Limb (tissue), 2 donors: ENCODE measurements at regions not wholly inside any gene's neighbourhood (a gene's known extent, or its start where the extent isn't known, plus 50 kb on each side); places are given as distances from the start of the nearest gene placed in this dataset.

Experiments used
- DNase-seq, 2 donors: peaks; one replicate each; pipeline ENCODE4 v3.0.0-alpha.2; 2016; ENCODE audit errors: extremely low spot score in 2 of 2

DNA sequence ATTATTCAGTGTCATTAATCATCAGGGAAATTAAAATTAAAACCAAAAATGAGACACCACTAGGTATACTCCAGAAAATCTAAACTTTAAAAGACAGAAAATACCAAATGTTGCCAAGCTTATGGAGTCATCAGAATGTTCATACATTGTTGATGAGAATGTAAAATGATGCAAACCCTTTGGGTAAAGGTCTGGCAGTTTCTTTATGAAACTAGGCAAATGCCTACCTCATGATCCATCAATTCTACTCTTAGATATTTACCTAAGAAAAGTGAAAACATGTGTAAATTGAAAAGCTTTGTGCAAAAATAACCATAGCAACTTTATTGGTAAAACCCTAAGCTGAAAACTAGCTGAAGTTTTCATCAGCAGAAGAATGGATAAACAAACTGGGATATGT is 329.5 kb upstream of the MEOX2 start:
- no peak for DNase-seq

- no peak for DNase-seq
Observed at GRCh38 chr7:16014031-16014430, 327.5 kb upstream of the MEOX2 start.

GRCh38 chr7:16007911-16008310 is 321.4 kb upstream of the MEOX2 start:
- DNase-seq: no peak

GRCh38 chr7:16004702-16005101 is 318.2 kb upstream of the MEOX2 start:
- no peak for DNase-seq

DNA sequence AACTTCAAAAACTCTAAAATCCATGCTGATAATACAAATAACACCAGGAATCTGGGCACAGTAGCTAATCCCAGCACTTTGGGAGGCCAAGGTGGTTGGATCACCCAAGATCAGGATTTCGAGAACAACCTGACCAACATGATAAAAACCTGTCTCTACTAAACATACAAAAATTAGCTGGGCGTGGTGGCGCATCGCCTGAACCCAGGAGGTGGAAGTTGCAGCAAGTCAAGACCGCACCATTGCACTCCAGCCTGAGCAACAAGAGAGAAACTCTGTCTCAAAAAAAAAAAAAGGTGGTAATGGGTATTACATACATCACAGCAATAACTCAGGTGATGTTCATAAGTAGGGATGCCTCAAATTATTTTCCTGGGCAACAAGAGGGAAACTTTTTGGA is 315.0 kb upstream of the MEOX2 start:
- DNase-seq: no peak

- DNase-seq: no peak
Observed at GRCh38 chr7:15998617-15999016, 312.1 kb upstream of the MEOX2 start.

DNA sequence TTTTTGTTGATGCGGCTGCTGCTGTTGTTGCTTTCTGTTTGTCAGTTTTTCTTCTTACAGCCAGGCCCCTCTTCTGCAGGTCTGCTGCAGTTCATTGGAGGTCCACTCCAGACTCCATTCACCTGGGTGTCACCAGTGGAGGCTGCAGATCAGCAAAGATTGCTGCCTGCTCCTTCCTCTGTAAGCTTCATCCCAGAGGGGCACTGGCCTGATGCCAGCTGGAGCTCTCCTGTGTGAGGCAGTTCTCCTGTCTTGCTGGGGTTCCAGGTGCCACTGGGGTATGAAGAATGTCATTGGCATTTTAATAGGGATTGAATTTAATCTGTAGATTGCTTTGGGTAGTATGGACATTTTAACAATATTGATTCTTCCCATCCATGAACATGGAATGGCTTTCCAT is 308.5 kb upstream of the MEOX2 start:
- no peak for DNase-seq

DNA sequence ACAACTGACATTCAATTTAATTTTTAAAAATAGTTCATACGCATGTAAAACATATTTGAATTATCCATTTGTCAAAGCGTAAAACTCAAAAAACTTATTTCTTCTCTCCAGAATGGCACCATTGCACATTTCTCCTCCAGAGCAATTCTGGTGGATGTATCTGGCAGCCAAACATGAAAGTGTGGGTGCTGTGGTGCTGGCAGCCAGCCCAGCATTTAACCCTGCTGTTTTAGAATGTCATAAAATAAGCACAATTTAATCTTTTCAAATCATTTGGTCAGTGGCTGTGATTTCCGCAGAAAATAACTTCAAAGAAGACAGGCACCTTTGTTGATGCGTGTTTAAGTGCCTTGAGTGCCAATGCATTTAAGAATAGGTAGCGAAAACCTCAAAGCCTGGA is 302.7 kb upstream of the MEOX2 start:
- DNase-seq: no peak

GRCh38 chr7:15985587-15986384 is 299.3 kb upstream of the MEOX2 start:
- DNase-seq: no peak

- DNase-seq: no peak
Observed at GRCh38 chr7:15977663-15978062, 291.2 kb upstream of the MEOX2 start.

DNA sequence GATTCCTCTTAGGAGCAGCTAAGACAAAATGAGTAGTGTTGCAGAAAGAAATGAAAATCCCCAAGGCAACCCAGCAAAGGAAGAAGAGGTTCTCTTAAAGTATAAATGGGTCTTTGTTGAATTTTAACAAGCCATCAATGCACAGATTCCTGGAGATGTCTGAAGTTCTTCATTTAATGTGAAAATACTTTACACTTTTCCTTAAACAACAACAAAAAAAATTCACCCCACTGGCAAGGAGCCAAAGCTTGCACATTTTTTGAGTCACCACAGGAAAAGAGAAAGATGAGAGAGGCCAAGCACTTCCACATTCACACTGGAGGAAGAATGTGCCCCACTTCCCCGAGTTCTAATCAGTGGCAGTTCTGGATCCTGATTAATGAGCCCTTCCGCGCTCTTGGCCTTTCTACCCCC is 286.4 kb upstream of the MEOX2 start:
- DNase-seq: no peak

DNA sequence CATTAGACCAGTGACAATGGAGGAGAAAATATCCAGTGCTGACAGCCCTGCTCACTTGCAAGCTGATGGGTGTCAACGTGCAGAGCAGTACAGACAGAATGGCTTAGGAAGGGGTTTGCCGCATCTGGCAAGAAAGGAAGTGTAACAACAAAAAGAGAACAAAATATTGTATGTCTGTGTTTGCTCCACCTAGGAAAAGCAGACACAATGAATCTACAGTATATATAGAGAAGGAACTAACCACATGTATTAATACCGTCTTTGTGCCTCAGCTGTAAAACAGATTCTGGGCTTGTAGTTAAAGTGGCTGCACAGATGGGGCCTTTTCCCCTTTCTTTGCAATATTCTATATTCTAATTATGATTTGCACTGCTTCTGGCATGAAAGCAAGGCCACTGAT is 281.1 kb upstream of the MEOX2 start:
- DNase-seq: peak in 1 of 2 donors; percentile 38

GRCh38 chr7:15967121-15967520 is 280.6 kb upstream of the MEOX2 start:
- DNase-seq: no peak

GRCh38 chr7:15963206-15963605 is 276.7 kb upstream of the MEOX2 start:
- no peak for DNase-seq

DNA sequence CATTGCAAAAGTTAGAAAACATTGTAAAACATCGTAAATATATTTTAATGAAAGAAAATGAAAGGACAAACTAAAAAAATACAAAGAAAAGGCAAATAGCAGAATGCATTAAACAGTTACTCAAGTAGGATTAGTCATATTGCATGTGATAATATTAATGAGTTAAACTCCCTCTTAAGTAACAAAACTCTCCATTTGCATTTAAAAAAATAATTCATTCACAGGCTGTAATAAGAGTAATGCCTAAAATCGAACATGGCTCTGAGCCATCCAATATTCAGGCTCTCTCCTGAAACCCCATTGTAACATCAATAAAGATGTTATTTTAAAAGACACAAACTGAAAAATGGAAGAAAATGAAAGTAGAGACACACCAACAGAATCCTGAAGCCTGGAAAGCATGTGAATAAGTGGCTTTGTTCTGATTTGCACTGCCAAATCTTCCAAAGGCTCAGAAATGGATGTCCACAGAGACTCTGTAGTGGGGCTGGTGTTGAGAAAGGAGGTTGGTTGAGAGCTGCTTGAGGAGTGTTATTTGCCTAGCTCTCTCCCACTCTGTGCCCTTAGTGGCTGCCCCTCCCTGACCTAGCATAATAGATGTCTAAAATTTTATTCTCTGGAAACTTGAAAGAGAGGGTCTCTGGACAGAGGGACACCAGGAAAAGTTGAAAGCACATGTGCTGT is 268.3 kb upstream of the MEOX2 start:
- DNase-seq: no peak

DNA sequence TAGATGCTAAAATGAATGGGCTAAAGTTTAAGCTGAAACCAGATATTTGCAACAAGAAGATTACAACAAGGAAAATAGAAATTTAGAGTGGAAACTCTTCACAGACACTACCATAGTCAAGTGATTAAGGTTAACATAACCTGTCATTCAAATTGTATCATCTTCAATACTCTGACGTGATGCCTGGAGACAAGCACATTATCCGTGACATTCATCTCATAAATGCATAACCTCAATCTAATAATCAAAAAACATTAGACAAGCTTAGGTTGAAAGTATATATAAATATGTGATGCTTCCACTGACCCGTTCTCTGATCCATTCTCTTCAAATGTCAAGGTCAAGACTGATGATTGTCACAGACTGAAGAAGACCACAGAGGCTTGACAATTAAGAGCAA is 263.8 kb upstream of the MEOX2 start:
- DNase-seq: no peak

DNA sequence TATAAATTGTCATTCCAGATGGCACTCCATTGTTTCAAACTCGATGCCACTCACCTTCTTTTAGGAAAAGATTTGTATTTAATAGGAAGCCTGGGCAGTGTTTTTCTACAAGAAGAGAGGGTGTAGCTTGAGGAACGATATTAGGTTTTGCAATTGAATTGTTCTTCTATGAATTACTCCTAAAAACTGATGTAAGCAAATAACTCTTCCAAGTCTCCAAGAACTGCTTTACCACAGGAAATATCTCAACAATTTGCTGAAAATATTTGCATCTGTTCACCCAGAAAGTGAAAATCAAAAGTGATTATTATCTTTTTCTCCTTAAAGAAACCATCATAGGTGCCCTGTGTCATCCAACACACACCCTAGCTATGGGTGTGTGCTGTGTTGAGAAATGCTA is 261.3 kb upstream of the MEOX2 start:
- DNase-seq: no peak

GRCh38 chr7:15938115-15938514 is 251.6 kb upstream of the MEOX2 start:
- DNase-seq: no peak

DNA sequence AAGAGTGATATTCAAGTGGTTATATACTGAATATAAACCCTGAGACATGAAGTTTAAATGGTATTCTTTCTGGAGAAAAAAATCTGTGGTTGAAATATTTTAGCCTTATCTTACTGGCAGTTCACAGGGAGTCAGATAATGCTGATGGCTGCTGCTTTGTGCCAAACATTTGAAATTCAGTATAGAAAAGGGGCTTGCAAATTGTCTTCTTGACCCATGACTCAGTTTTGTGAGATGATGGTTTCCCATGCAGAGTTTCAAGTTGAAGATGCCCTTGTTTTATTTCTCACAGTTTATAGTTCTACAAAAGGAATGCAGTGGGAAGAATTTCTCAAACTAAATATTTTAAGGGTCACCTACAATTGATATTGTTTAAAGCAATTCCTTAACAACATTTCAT is 251.1 kb upstream of the MEOX2 start:
- no peak for DNase-seq

- peak in 1 of 2 donors; percentile 27 for DNase-seq
Observed at GRCh38 chr7:15936991-15937390, 250.5 kb upstream of the MEOX2 start.

- no peak for DNase-seq
Observed at GRCh38 chr7:15932318-15932717, 245.8 kb upstream of the MEOX2 start.

DNA sequence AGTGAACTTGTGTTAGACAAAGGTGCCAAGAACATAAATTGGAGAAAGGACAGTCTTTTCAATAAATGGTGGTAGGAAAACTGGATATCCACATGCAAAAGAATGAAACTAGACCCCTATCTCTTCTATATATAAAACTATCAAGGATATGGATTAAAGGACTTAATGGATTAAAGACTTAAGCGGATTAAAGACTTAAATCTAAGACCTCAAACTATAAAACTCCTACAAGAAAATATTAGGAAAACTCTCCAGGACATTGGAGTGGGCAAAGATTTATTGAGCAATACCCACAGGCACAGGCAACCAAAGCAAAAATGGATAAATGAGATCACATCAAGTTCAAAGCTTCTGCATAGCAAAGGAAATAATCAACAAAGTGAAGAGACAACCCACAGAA is 242.9 kb upstream of the MEOX2 start:
- DNase-seq: no peak

DNA sequence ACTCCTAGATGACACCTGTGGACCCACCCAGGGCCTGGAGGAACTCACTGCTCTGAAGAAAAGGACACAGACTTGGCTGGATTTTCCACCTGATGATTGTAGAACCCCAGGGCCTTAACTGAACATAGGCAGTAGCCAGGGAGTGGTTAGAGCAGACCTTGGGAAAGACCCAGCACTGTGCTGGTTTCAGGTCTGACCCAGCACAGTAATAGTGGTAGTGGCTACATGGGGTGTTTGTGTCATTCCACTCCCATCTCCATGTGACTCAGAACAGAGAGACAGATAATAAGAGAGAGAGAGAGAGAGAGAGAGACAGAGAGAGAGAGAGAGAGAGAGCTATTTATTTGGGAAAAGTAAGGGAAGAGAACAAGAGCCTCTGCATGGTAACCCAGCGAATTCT is 239.1 kb upstream of the MEOX2 start:
- no peak for DNase-seq
